H1 (cell line): ENCODE measurements at regions not wholly inside any gene's neighbourhood (a gene's known extent, or its start where the extent isn't known, plus 50 kb on each side); places are given as distances from the start of the nearest gene placed in this dataset.

Experiments
- CTCF ChIA-PET: fragments of 300-600 bp; sonication (Branson Sonifier 250); formaldehyde crosslinking; loops from one replicate; lab custom pipeline; 2021; ENCODE audit not compliant: partially characterized antibody; lab: Charles Lee
- POLR2A ChIA-PET: fragments of 300-600 bp; sonication (Branson Sonifier 250); formaldehyde crosslinking; loops from one replicate; lab custom pipeline; 2021; ENCODE audit warnings: inconsistent platforms; ENCODE audit not compliant: partially characterized antibody; lab: Charles Lee
- DNase-seq, 2 experiments: peaks; one replicate each; pipeline versions ENCODE4 v3.0.0 to v3.0.0-alpha.2; 2010 to 2022; ENCODE audit warnings: low spot score in 2 of 2, low read depth in 1 of 2, mixed read lengths in 1 of 2
- FAIRE-seq: peaks from 2 replicates; lab custom pipeline; 2011; peaks lifted over from hg19 to GRCh38; lab: Jason Lieb, UNC
- H2AFZ ChIP-seq: 2 replicates; pipeline ENCODE4 v1.8.1; 2012; ENCODE audit warnings: low read length, inconsistent platforms
- H2AK5ac ChIP-seq: 2 replicates; pipeline ENCODE4 v1.6.1; 2013; ENCODE audit warnings: low read depth, low read length
- H2BK120ac ChIP-seq: replicated peaks from 2 replicates; pipeline ENCODE3; 2013; ENCODE audit warnings: low read depth, low read length, inconsistent platforms
- H2BK12ac ChIP-seq: 2 replicates; pipeline ENCODE4 v1.6.1; 2013; ENCODE audit warnings: low read depth, low read length
- H2BK15ac ChIP-seq: 2 replicates; pipeline ENCODE4 v1.6.1; 2013; ENCODE audit warnings: low read length
- H2BK20ac ChIP-seq: 2 replicates; pipeline ENCODE4 v1.6.1; 2013; ENCODE audit warnings: low read length
- H2BK5ac ChIP-seq: 2 replicates; pipeline ENCODE4 v1.6.1; 2013; ENCODE audit warnings: low read depth, low read length
- H3K14ac ChIP-seq: 2 replicates; pipeline ENCODE4 v1.6.1; 2013; ENCODE audit warnings: inconsistent platforms; ENCODE audit not compliant: insufficient read length
- H3K18ac ChIP-seq: 2 replicates; pipeline ENCODE4 v1.6.1; 2013; ENCODE audit warnings: low read length; ENCODE audit errors: extremely low read depth
- H3K23ac ChIP-seq: 2 replicates; pipeline ENCODE4 v1.6.1; 2013; ENCODE audit warnings: inconsistent platforms; ENCODE audit not compliant: insufficient read length
- H3K23me2 ChIP-seq: 2 replicates; pipeline ENCODE4 v1.6.1; 2013; ENCODE audit warnings: low read depth, low read length
- H3K27ac ChIP-seq: 2 replicates; pipeline ENCODE4 v1.6.1; 2011; ENCODE audit warnings: low read depth, low read length, inconsistent platforms
- H3K27me3 ChIP-seq, 4 experiments: replicated peaks in 1 of 4; 1 replicate in 1 of 4; 2 replicates in 3 of 4; pipeline versions ENCODE4 v1.6.1 to v1.8.1; 2011 to 2013; ENCODE audit warnings: low read length in 3 of 4, mild to moderate bottlenecking in 3 of 4, inconsistent platforms in 2 of 4, mixed read lengths in 2 of 4, moderate library complexity in 1 of 4; ENCODE audit not compliant: control insufficient read depth in 3 of 4, insufficient read depth in 3 of 4; ENCODE audit errors: extremely low read depth in 1 of 4
- H3K36me3 ChIP-seq, 4 experiments: 2 replicates each; pipeline versions ENCODE4 v1.6.1 to v1.8.1; 2011 to 2013; ENCODE audit warnings: mild to moderate bottlenecking in 4 of 4, low read length in 3 of 4, moderate library complexity in 2 of 4, control low read depth in 1 of 4, inconsistent platforms in 1 of 4; ENCODE audit not compliant: insufficient read depth in 4 of 4, control insufficient read depth in 2 of 4
- H3K4ac ChIP-seq: replicated peaks from 2 replicates; pipeline ENCODE3; 2013; ENCODE audit warnings: low read length, low read depth, mixed read lengths, inconsistent platforms; ENCODE audit not compliant: insufficient read length
- H3K4me1 ChIP-seq, 4 experiments: replicated peaks in 1 of 4; 1 replicate in 1 of 4; 2 replicates in 3 of 4; pipeline versions ENCODE4 v1.6.1 to v1.8.1; 2011 to 2013; ENCODE audit warnings: low read length in 3 of 4, inconsistent platforms in 2 of 4, mixed read lengths in 1 of 4; ENCODE audit not compliant: insufficient read depth in 4 of 4, control insufficient read depth in 3 of 4
- H3K4me2 ChIP-seq, 2 experiments: 2 replicates each; pipeline versions ENCODE4 v1.6.1 to v1.8.1; 2011 to 2013; ENCODE audit warnings: low read depth in 2 of 2, low read length in 2 of 2, control low read depth in 1 of 2, inconsistent platforms in 1 of 2, mild to moderate bottlenecking in 1 of 2; ENCODE audit not compliant: insufficient read depth in 1 of 2
- H3K4me3 ChIP-seq, 4 experiments: fragments of 200-600, 300-600 bp in 1 of 4; sonication (generic), shearing (Covaris generic), sonication (Bioruptor Twin) in 1 of 4; 2 replicates each; pipeline versions ENCODE4 v1.5.1 to v1.8.1; 2011 to 2016; ENCODE audit warnings: low read length in 4 of 4, low read depth in 3 of 4, control low read depth in 2 of 4, inconsistent platforms in 2 of 4, mild to moderate bottlenecking in 2 of 4, mixed read lengths in 1 of 4, moderate library complexity in 1 of 4; ENCODE audit not compliant: insufficient read depth in 2 of 4; ENCODE audit errors: extremely low read depth in 1 of 4
- H3K56ac ChIP-seq: replicated peaks from 2 replicates; pipeline ENCODE3; 2013; ENCODE audit warnings: low read depth, mild to moderate bottlenecking, mixed read lengths, low read length, inconsistent platforms; ENCODE audit not compliant: insufficient read length
- H3K79me1 ChIP-seq: 2 replicates; pipeline ENCODE4 v1.6.1; 2013; ENCODE audit warnings: low read depth, low read length, control low read depth
- H3K79me2 ChIP-seq, 2 experiments: 2 replicates each; pipeline versions ENCODE4 v1.6.1 to v1.8.1; 2012 to 2013; ENCODE audit warnings: low read length in 2 of 2, mild to moderate bottlenecking in 2 of 2, inconsistent platforms in 1 of 2; ENCODE audit not compliant: insufficient read depth in 2 of 2, control insufficient read depth in 1 of 2
- H3K9ac ChIP-seq, 4 experiments: replicated peaks in 1 of 4; 1 replicate in 1 of 4; 2 replicates in 3 of 4; pipeline versions ENCODE4 v1.6.1 to v1.8.1; 2011 to 2013; ENCODE audit warnings: low read depth in 3 of 4, low read length in 3 of 4, control low read depth in 2 of 4, mild to moderate bottlenecking in 2 of 4, moderate library complexity in 2 of 4, inconsistent platforms in 1 of 4; ENCODE audit errors: extremely low read depth in 1 of 4
- H3K9me3 ChIP-seq, 2 experiments: 2 replicates each; pipeline versions ENCODE4 v1.6.1 to v1.8.1; 2012 to 2013; ENCODE audit warnings: mild to moderate bottlenecking in 2 of 2, moderate library complexity in 2 of 2, control low read depth in 1 of 2, inconsistent platforms in 1 of 2, low read depth in 1 of 2, low read length in 1 of 2, mixed read lengths in 1 of 2; ENCODE audit not compliant: insufficient read depth in 2 of 2
- H4K20me1 ChIP-seq, 2 experiments: replicated peaks in 1 of 2; 2 replicates each; pipeline versions ENCODE3 to v1.8.1; 2011 to 2013; ENCODE audit warnings: inconsistent platforms in 2 of 2, low read length in 2 of 2, mild to moderate bottlenecking in 1 of 2; ENCODE audit not compliant: insufficient read depth in 2 of 2, control insufficient read depth in 1 of 2
- H4K5ac ChIP-seq: 2 replicates; pipeline ENCODE4 v1.6.1; 2013; ENCODE audit warnings: low read length, low read depth, mixed read lengths, inconsistent platforms; ENCODE audit not compliant: insufficient read length
- H4K8ac ChIP-seq: 2 replicates; pipeline ENCODE4 v1.8.0; 2013; ENCODE audit warnings: mild to moderate bottlenecking, moderate library complexity, low read length, inconsistent platforms; ENCODE audit not compliant: insufficient read depth; ENCODE audit errors: extremely low read depth
- H4K91ac ChIP-seq: replicated peaks from 2 replicates; pipeline ENCODE3; 2013; ENCODE audit warnings: low read length, mixed read lengths, inconsistent platforms; ENCODE audit not compliant: insufficient read length
- ASH2L ChIP-seq: fragments of 200-600, 300-600 bp; sonication (generic); IDR thresholded peaks from one replicate; pipeline ENCODE4 v1.7.1; 2017; ENCODE audit warnings: low read length
- CHD2 ChIP-seq: IDR thresholded peaks from 2 replicates; pipeline ENCODE4 v1.6.1; 2012; ENCODE audit warnings: low read length, improper control_type of control experiment
- RFX5 ChIP-seq: IDR thresholded peaks from 2 replicates; pipeline ENCODE4 v1.6.1; 2011; ENCODE audit warnings: low read depth, low read length, improper control_type of control experiment, borderline replicate concordance
- WGBS, 2 experiments: shearing (Covaris generic) in 1 of 2; methylation state at CpG; one replicate each; pipeline versions ENCODE4 v1.1.6 to v1.1.7; 2013 to 2015; ENCODE audit warnings: low lambda C conversion rate in 2 of 2, mixed read lengths in 2 of 2, inconsistent platforms in 1 of 2, low coverage in 1 of 2, missing lambda C conversion rate in 1 of 2; ENCODE audit not compliant: insufficient replicate concordance in 2 of 2, insufficient coverage in 1 of 2, insufficient read length in 1 of 2; ENCODE audit errors: extremely low coverage in 1 of 2, missing lambda C conversion rate in 1 of 2; 5-methylcytosine and 5-hydroxymethylcytosine counted together

DNA sequence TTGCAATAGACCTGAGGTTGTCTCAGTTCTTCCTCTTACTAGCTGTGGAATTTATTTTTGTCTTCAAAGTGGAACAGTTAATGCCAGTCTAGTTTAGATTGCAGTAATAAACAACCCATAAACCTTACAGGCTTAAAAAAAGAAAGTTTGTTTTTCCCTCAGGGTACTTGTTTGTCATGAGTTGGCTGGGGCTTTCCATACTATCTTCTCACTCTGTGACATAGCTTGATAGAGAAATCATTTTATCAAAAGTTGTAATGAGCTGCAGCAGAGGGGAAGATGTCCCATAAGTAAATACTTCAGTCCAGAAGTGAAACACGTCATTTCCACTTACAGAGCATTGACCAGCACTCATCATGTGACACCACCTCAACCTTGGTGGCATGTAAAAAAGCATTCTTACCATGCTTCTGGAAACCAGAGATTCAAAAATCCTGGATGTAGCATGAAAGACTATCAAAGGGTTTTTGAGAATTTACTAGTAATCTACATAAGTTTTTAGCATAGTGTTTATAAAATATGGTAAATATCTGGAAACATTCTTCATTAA, 62.8 kb upstream of the COL11A1 start:
- H3K9me3 ChIP-seq, result no peaks in the 10 kb centered on the region
- TF ChIP-seq RFX5 (no peak), CHD2 (no peak), ASH2L (no peak)
- H3K27me3 ChIP-seq, result no peaks in the 10 kb centered on the region
- H3K18ac ChIP-seq, result no peak overlapping the region
- H4K5ac ChIP-seq, result no peak overlapping the region
- H3K4me3 ChIP-seq, result no peak overlapping the region
- no peak overlapping the region for H3K4me2 ChIP-seq
- no peak overlapping the region for H4K91ac ChIP-seq
- ChIA-PET POLR2A (no interaction called here), CTCF (no interaction called here)
- no peaks in the 10 kb centered on the region for H3K79me2 ChIP-seq
- 96% methylated on average over 1 of the region's 1 CpG; no CpG with 5 or more reads in 1 of the 2 experiments for WGBS, 2 experiments
- DNase-seq (no peak), FAIRE-seq (no peak)
- no peak overlapping the region for H2BK120ac ChIP-seq
- no peak overlapping the region for H2BK20ac ChIP-seq
- H3K4ac ChIP-seq, result no peak overlapping the region
- H3K9ac ChIP-seq, result no peak overlapping the region
- H4K8ac ChIP-seq, result no peak overlapping the region
- no peak overlapping the region for H2BK15ac ChIP-seq
- no peak overlapping the region for H2AK5ac ChIP-seq
- H3K27ac ChIP-seq, result no peak overlapping the region
- H2BK12ac ChIP-seq, result no peak overlapping the region
- no peaks in the 10 kb centered on the region for H3K36me3 ChIP-seq
- no peaks in the 10 kb centered on the region for H3K23me2 ChIP-seq
- no peak overlapping the region for H3K23ac ChIP-seq
- no peaks in the 10 kb centered on the region for H3K79me1 ChIP-seq
- no peak overlapping the region for H2AFZ ChIP-seq
- H3K14ac ChIP-seq, result no peak overlapping the region
- H3K4me1 ChIP-seq, result no peaks in the 10 kb centered on the region
- H3K56ac ChIP-seq, result no peak overlapping the region
- H2BK5ac ChIP-seq, result no peak overlapping the region
- H4K20me1 ChIP-seq, result no peaks in the 10 kb centered on the region
